ENCODE measurements at regions not wholly inside any gene's neighbourhood (a gene's known extent, or its start where the extent isn't known, plus 50 kb on each side); places are given as distances from the start of the nearest gene placed in this dataset.

DNA sequence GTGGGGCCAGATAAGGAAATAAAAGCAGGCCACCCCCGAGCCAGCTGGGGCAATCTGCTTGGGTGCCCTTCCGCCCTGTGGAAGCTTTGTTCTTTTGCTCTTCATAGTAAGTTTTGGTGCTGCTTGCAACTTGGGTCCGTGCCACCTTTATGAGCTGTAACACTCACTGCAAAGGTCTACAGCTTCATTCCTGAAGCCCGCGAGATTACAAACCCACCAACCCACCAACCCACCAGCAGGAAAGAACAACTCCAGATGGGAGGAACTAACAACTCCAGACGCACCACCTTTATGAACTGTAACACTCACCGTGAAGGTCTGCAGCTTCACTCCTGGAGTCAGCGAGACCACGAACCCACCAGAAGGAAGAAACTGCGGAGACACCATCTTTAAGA lies 84.2 kb upstream of the ARRDC4 start:
- DNase-seq (ENCODE audit: low spot score): no peak
- in situ Hi-C loops (cut with MboI; ENCODE audit: low sequenced_read_pairs, unreplicated experiment): no loop called here
- TF ChIP-seq, protein P1, sequence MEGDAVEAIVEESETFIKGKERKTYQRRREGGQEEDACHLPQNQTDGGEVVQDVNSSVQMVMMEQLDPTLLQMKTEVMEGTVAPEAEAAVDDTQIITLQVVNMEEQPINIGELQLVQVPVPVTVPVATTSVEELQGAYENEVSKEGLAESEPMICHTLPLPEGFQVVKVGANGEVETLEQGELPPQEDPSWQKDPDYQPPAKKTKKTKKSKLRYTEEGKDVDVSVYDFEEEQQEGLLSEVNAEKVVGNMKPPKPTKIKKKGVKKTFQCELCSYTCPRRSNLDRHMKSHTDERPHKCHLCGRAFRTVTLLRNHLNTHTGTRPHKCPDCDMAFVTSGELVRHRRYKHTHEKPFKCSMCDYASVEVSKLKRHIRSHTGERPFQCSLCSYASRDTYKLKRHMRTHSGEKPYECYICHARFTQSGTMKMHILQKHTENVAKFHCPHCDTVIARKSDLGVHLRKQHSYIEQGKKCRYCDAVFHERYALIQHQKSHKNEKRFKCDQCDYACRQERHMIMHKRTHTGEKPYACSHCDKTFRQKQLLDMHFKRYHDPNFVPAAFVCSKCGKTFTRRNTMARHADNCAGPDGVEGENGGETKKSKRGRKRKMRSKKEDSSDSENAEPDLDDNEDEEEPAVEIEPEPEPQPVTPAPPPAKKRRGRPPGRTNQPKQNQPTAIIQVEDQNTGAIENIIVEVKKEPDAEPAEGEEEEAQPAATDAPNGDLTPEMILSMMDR (IDR thresholded peaks at IDR 0.05; ENCODE audit: borderline replicate concordance, control extremely low read depth, extremely low read depth, insufficient read depth, missing control alignments): no peak

DNA sequence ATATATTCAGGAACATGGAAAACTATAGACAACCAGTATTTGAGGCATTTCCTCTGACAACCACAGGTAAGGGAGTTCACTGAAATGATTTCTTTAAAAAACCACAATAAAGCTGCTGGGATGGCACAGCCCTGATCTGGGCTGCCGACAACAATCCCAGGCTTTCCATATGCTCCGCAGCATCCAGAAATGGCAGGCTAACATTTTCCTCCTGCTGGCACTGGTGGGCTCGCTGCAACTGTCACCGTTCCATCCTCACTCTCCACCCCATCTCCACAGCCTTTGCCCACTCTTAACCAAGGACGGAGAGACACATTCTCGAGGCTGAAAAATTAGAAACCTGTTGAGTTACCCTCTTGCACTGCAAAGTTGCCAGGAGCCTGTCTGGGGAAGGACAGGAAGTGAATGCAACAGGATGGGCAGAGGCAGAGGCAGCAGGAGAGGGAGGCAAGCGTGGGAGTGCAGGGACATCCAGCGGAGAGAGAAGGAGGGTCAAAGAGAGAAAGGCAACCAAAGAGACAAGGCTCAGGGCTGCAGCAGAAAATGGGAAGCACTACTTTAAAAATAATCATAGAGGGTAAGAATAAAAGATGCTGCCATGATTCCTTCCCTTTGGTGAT lies 79.0 kb upstream of the ARRDC4 start:
- DNase-seq (ENCODE audit: low spot score): no peak
- TF ChIP-seq, protein P1 (IDR thresholded peaks at IDR 0.05; ENCODE audit: borderline replicate concordance, control extremely low read depth, extremely low read depth, insufficient read depth, missing control alignments): no peak
- in situ Hi-C loops (cut with MboI; ENCODE audit: low sequenced_read_pairs, unreplicated experiment): no loop called here

DNA sequence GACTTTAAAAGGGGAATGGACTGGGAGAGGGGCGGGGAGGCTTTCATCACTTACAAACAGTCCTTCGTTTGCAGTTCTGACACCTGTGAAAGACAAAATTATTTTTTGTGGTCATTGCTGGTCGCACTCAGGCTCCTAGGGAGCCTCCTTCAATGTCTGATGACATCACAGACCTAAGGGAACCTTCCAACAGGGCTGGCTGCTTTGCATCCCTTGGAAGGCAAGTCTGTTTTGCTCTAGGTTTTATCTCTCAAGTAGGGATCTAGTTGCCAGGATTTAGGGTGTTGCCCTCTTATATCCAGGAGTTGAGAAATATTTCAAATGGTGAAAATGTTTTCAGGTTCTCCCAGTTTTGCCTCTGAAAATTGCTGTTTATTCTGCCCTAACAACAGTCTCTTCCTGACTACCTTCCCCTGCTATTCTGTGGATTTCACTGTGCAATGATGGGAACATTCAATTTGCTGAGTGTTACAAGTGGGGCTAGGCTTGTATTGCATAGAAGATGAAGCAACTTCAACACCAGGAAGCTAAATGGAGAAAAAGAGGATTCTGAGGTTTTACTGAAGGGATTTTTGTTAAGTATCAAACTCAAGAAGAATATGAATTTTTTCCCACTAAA lies 75.9 kb upstream of the ARRDC4 start:
- DNase-seq (ENCODE audit: low spot score): no peak
- TF ChIP-seq, protein P1 (IDR thresholded peaks at IDR 0.05; ENCODE audit: borderline replicate concordance, control extremely low read depth, extremely low read depth, insufficient read depth, missing control alignments): no peak
- in situ Hi-C loops (cut with MboI; ENCODE audit: low sequenced_read_pairs, unreplicated experiment): no loop called here

DNA sequence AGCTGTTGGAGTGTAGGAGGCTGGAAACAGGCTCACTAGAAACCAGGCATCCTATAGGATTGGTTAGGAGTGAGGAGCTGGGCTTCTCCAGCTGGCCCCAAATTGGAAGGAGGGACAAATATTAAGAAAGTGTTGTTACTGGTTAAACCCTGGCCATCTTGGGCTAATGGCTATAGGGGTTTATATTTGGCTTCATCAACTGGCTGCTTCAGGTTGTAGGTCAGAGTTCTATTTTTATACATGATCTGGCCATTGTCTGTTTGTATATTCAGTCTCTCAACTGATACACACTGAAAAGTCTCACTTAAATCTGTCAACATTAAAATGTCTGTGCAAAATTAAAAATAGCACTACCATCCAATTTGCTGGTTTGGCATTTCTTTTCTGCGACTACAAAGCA lies 70.2 kb upstream of the ARRDC4 start:
- no peak for DNase-seq (ENCODE audit: low spot score)
- TF ChIP-seq, protein P1 (IDR thresholded peaks at IDR 0.05; ENCODE audit: borderline replicate concordance, control extremely low read depth, extremely low read depth, insufficient read depth, missing control alignments): no peak
- in situ Hi-C loops (cut with MboI; ENCODE audit: low sequenced_read_pairs, unreplicated experiment): no loop called here

DNA sequence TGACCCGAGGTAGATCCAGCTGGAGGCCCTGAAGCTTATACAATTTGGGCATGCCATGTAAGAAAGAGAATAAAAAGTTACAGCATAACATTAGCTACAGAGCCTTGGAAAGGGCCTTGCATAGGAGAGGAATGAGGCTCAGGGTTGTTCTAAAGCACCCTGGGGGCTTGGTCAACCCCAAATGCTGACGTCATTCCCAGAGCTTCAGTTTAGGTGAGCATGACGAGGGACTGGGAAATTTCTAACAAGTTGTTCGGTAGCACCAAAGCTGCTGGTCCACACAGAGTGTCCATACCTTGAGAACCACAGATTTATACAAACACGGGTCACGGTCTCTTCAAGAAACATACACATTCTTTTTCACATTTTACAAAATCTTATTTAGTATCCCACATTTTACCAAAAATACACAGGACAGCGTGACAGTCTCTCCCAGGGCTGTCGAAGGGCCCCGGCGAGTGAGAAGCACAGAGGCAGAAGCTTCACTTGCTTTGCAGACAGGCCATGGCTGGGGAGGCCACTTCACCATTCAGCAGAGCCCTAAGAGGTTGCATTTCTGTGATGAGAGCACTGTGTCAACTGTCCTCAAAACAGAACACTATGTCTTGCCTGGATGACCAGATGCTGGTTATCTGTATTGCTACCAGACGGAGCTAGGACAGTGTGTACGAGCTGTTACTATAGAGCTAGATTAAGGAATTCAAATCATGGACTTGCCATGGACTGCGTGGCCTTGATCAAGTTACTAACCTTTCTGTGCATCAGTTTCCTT lies 68.2 kb upstream of the ARRDC4 start:
- in situ Hi-C loops (cut with MboI; ENCODE audit: low sequenced_read_pairs, unreplicated experiment): no loop called here
- DNase-seq (ENCODE audit: low spot score): no peak
- TF ChIP-seq, protein P1 (IDR thresholded peaks at IDR 0.05; ENCODE audit: borderline replicate concordance, control extremely low read depth, extremely low read depth, insufficient read depth, missing control alignments): no peak

DNA sequence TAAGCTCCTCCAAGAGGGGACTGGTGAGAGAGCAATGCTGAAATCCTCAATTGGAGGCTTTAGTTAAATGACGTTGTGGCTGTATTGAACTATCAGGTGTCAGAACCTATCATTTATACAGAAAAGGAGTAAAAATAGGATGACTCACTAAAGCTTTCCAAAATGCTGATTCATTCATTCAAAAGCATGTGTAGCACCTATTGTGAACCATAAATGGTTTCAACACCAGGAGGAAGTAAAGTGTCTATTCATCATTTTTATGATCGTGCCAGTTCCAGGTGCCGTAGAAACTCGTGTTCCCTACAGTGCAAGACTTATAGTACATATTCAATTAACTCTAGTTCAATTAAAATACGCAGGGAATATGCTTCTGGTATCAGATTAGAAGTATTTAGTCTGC lies 66.5 kb upstream of the ARRDC4 start:
- in situ Hi-C loops (cut with MboI; ENCODE audit: low sequenced_read_pairs, unreplicated experiment): no loop called here
- TF ChIP-seq, protein P1 (IDR thresholded peaks at IDR 0.05; ENCODE audit: borderline replicate concordance, control extremely low read depth, extremely low read depth, insufficient read depth, missing control alignments): no peak
- no peak for DNase-seq (ENCODE audit: low spot score)

Measured in GM13976 (cell line).